Stimulated activated CD8-positive, alpha-beta memory T cell treated with anti-CD3 and anti-CD28 coated beads, Interleukin-4, amount 100 ng/mL, for 4 hours (primary cell): ENCODE measurements at regions not wholly inside any gene's neighbourhood (a gene's known extent, or its start where the extent isn't known, plus 50 kb on each side); places are given as distances from the start of the nearest gene placed in this dataset.

Experiments used
- DNase-seq, 2 donors: peaks; one replicate each; pipeline ENCODE4 v3.0.0-alpha.2; 2020; ENCODE audit warnings: low read depth in 2 of 2, low spot score in 1 of 2

DNA sequence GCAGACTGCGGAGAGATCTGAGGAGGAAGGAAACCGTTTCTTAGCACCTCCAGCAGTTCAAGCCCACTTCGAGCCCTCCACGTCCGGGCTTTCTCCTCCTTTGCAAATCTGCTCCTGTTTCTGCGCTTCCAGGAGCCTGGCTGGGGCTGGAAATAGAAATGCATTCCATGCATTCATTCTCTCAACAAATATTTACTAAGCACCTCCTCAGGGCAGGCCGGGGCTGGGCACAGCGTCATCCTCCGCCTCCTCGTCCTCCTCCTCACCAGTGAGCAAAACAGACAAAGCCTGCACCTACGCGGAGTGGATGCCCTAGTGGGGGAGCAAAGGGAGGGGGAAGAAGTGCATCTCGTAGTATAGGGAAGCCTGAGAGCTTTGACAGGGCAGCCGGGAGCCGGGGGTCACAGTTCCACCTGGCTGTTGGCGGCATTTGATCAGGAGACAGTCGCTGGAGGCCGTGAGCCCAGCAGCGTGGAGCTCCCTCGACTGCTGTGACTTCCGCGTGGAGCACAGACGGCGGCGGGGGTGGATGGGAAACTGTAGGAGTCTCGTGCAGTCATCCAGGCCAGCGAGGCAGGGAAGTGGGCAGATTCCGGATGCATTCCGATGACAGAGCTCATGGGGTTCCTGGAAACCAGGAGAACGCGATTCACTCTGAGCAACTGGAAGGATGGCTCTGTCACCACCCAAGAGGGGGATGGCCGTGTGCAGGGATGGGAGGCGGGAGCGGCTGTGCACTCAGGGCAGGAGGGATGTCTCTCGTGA, 93.5 kb downstream of the SIK1 start:
- DNase-seq, result no peak

DNA sequence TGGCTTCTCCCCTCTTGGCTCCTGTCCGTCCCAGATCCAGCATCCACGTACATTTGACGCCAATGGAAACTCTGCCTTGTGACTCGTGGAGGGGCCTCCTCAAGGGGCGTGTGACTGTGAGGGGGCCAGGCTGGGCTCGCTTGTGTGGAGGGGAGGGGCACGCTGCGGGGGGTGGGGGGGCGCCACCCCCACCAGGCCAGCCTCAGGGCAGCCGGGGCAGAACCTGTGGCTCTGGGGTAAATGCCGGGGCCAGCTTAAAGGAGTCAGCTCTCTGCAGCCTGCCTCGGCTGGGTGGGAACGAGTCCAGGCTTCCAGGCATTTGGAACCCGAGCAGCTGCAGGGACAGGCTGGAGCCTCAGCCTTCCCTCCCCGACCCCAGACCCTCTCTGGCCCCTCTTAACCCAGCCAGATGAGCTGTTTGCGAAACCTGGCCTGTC, 94.1 kb downstream of the SIK1 start:
- DNase-seq, result no peak

DNA sequence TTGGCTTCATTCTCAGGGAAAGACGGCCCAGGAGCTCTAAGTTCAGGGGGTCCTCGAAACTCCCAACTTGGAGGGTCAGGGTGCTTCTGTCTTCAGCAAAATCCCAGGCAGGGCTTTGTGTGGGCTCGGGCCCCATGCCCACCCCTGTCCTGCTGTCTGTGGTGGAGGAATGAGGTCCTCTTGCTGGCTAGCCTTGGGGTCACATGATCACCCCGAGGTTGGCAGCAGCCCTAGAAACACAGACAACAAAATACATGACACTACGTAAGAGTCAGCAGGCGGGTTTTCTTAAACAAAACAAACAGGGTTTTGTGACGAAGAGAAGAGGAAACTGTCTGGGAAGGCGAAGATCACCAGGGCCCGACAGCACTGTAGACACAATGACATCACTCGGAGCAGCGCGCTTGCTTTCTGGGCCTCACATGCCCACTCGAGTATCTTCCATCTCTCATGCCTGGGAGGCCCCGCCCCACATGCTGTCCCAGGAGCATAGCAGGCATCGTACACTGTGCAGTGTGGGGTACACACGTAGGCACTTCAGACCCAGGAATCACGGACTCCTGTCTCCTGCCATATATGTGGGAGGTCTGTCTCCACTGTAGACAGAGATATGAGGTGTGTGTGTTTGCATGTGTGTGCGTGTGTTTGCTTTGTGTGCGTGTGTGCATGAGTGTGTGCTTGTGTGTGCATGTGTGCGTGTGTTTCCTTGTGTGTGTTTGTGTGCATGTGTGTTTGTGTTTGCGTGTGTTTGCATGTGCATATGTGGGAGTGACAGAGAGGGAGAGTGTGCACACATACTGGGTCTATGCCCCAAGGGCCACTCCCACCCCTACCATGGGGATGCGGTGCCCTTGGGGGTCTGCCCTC, 94.7 kb downstream of the SIK1 start:
- DNase-seq, result no peak

DNA sequence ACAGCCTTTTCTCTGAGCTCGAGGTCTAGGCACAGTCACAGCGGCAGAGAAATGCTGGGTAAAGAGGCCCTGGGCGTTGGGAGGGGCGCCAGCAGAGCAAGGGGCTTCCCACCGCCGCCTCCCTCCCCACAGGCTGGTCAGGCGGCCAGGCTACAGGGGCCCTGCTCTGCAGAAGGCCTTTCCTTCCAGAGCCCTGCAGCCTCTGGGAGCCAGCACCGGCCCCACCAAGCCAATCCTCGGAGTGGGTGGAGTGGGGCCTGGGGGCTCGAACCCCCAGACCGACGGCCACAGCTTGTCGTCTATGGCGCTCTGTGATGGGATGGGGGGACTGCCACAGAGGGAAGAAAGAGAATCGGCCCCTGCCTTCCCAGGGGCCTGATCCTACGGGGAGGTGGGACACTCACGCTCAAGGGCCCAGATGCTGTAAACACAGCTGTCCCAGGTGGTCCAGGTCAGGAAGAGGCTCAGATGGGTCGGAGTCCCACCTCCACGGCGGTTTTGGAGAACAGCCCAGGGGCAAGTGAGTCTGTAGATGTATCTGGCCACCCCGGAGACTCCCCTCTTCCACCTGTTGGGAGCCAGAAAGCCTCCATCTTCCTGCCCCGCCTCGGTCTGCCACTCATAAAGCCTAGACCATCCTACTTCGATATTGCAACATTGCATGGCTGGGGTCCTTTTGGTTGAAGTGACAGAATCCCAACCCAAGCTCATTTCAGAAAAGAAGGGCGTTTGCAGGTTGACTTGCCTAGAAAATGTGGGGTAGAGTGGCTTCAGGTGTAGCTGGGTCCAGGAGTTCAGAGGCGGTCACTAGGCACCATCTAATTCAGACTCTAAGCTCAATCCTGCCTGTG, 95.6 kb downstream of the SIK1 start:
- DNase-seq, result no peak

DNA sequence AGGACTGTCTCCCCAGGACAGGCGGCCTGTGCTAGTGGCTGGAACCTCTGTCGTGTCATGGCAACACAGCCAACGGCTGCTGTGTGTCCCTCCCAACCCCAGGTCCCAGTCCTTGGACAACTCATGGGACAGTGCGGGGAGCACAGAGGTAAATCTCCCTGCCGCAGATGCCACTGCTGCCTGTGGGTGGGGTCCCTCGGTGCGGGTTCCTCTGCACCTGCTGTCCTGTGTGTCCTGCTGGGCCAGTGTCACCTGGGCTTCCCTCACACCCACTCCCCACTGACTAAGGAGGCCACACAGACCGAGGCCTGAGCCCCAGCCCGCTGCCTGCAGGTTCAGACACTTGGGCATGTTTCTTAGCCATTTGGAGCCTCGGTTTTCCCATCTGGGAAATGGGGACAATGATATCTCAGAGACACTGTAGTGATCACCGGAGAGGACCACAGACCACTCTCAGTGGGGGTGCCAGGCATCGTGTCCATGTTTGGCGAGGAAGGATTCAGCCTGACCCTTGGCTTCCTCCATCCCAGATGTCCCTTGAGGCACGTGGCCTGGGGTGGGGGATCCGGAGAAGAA, 96.5 kb downstream of the SIK1 start:
- no peak for DNase-seq

DNA sequence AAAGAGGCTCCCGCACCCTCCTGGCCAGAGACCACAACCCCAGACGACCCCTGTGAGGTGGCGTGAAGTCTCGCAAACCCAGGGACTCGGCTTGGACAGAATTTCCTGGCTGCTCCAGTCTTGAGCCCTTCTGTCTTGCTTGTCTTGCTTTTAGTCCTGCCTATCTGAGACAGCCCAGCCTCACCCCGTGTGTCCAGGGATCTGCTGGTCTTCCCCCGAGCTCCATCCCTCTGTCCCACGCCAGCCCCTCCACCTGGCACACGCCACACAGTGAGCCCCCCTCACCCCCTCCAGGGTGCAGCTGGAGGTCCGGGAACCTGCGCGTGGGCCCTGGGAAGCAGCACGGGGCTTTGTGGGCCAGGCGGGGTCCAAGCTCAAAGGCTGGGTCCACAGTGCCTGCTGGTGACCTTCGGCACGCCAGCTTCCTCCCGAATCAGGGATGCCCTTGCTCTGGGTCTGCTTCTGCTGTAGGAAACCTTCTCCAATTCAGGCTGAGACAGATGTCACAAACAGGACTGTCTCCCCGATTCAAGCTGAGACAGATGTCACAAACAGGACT, 97.1 kb downstream of the SIK1 start:
- no peak for DNase-seq

DNA sequence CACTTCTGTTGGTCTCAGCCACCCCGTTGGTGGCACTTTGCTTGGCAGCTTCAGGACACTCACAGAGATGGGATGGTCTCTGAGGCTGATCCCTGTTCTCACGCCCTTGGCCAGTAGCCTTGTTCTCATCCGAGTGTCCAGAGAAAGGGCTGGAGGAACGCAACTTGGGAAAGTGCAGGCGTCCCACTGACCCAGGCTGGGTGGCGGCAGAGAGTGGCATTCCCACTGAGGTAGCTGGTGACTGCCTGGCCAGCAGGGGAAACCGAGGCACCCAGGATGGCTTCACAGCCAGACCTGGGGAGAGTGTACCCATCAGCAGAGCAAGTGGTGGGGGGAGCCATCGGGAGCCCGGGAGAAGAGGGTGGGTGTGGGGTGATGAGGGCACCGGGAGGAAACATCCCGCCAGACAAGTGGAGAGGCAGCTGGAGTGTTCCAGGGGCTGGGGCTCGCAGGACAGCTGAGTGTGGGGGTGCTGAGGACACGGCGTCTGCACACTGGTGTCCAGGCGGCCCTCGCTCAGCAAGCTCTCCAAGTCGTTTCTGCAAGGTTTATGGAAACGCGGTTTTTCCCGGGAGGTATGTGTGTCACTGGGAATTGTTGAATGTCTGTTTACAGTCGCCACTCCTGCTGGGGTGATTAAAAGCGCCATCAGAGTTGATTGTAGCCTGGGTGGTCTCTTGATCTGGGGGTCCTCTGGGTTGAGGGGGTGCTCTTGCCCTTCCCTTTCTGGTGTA, 97.8 kb downstream of the SIK1 start:
- no peak for DNase-seq

DNA sequence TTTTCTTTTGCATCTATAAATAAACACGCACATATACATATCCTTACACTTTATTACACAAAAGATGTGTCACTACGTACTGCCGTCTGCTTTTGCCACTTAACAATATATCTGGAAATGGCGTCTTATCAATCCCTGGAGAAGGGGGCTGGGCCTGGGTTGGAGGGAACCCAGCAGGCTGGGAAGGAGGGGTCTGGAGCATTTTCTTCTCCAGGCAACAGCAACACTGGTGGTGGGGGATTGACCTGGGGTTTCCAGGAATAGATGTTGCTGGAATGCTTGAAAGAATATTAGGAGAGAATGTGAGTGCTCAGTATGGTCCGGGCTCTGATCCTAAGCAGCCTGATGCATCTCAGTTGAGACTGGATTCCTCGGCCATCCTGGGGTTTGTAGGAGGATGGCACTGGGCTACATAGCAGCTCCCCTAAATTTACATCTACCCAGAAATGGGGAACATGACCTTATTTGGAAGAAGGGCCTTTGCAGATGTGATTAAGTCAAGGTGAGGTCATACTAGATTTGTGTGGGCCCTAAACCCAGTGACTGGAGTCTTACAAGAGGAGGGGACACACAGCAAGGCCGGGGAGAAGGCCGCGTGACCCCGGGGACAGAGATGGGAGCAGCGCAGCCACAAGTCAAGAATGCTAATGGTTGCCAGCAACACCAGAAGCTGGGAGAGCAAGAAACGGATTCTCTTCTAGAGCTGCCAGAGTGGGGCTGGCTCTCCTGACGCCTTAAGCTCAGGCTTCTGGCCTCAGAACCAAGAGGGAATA, 98.6 kb downstream of the SIK1 start:
- no peak for DNase-seq

DNA sequence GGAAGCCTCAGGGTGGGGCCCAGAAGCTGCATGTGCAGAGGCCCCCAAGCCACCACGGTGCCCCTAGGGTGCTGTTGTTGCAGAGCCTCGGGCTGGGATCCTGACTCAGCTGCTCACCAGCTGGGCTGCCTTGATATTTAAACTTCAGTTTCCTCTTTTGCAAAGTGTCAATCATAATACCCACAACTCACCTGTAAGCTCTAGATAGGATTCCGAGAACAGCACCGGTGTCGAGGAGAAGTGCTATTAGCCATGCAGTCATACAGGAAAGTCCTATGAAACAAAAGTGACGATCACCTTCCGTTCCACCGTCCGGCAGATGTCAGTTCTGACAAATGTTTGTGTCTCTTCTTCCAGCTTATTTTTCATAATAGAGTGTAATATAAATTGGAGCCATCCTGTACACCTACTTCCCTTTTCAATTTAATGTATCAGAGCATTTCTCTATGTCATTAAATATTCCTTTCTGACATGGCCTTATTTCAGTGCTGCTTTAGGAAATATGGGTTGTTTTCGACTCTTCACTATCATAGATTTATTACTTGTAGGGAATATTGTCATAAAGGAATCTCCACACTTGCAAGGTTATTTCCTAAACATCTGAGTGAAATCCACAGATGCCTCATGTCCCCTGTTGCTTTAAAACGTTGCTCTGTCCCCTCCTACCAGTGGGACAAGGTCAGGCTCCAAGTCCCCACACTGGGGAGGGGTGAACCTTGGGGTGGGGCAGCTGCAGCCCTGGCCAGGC, 100.8 kb downstream of the SIK1 start:
- no peak for DNase-seq

DNA sequence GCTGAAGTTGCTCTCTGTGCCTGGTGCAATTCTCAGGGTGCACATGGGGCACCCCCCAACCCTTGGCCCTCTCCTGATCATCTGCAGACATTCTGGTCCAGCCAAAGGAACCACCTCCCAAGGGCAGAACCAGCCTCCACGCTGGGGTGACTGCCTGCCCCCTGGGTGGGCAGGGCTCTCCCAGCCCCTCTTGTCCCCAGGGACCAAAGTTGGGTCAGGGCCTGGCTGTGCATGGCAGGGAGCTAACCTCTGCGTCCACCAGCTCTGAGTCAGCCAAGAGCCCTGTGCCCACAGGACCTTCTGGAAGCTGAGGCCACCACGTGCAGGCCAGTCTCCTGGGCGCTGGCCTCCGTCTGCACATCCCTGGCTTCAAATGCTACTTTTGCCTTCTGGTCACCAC, 101.9 kb downstream of the SIK1 start:
- no peak for DNase-seq

DNA sequence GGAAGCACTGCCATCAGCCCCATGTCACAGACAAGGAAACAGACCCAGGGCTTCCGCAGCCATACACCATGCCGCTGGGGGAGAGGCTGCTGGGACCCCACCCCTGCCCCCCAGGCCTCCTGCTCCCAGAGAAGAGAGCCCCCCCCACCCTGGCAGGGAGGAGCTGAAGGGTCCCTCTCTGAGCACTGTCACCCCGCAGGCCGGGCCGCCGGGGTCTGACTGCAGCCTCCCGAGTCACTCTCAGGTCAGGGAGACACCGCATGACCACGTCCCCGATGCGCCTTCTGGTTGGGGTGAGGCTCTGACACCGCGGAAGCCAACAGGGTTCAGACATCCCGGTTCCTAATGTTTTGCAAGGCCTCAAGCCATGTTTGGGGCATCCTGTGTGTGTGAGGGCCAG, 102.3 kb downstream of the SIK1 start:
- no peak for DNase-seq

DNA sequence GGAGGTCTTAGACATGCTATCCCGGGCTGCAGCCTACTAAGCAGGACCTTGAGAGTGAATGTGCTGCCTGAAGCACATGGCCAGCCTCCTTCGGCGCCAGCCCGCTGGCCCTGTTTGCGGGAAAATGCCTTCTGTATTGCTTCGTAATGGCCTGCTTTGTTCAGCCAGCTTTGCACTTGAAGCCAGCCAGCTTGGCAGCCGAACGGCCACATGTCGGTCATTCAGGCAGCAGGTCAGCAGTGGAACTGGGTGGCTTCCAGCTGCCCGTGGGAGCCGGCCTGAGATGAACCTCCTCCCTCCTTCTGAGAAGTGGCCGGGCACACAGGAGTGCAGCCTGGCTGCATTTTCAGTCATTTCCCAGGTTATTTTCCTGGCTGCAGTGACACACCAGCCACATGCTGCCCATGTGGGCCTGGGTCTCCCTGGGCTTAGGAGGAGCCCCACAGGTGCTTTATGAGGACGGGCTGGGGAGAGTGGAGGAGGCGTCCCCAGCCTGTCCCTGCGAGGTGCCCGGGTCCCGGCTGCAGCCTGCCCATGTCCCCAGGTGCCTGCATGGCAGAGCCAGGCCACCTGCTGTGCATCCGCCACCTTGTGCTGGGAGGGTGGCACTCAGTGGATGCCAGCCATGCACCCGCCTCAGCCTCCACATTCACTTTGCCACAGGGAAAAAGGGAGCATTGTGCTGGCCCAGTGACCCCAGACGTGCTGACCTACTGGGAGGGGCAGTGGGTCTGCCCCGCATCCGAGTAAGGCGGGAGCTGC, 103.5 kb downstream of the SIK1 start:
- no peak for DNase-seq

DNA sequence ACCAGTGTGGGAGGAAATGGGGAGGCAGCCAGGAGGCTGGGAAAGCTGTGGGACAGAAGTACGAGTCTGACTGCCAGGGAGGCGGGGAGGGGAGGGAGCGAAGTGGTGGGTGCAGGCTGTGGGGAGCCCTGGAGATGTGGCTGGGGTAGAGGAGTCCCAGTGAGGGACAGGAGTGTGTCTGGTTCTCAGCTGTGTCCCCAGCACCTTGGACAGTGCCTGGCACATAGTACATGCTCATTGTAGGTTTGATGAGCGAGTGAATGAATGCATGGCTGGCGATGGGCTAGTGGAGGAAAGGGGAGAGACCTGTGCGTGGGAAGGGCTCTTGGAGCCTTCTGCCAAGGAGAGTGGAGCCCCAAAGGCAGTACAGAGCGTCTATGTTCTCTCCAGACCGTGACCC, 104.1 kb downstream of the SIK1 start:
- no peak for DNase-seq

DNA sequence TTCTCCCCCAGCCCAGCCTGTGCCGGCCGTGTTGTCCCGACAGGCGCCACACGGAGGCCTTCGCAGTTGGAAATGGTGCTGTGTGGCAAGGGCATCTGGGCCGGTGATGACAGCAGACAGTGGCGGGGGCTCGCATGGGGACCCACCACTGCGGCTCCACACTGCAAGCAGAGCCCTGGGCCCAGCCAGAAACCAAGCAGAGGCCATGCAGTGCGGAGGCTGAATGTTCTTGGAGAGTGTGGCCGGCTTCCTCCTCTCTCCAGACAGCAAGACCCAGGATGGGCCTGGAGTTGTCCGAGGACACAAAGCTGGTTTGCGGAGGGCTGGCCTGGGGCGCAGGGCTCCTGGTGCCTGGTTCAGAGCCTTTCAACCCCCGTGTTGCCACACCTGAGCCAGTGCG, 104.6 kb downstream of the SIK1 start:
- DNase-seq, result no peak

DNA sequence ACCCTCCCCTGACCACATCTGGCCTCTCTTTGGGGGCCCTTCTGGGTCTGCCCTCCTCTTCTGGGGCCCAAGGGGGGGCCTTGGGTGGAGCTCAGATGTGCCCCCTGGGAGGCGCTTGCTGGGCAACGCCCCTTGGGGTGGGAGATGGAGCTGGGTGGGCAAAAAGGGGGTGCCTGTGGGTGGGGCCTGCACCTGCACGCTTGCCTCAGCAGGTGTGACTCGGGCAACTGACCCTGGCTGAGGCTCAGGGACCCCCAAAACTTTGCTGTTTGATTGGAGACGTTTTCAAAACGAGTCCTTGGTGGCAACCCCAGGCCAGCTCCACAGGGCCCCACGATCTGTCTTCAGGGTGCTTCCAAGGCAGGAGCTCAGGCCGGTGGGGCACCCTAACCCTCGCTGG, 105.3 kb downstream of the SIK1 start:
- no peak for DNase-seq

DNA sequence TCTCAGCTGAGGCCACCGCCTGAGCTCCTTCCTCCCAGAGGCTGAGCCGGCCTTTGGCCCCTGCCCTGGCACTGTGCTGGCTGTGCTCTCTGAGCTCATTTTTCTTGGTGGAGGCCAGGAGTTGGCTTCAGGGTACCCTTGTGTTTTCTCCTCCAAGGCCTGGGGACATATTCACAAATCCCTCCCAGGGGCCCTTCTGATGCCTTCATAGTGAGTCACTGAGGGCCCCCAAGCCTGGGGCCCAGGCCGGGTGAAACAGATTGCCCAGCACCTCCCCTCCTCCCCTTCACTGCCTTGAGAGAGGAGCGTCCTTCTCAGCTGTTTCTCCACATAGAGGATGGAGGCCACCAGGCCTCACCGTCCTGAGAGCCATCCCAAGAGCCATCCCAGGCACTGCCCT, 105.8 kb downstream of the SIK1 start:
- DNase-seq, result no peak

DNA sequence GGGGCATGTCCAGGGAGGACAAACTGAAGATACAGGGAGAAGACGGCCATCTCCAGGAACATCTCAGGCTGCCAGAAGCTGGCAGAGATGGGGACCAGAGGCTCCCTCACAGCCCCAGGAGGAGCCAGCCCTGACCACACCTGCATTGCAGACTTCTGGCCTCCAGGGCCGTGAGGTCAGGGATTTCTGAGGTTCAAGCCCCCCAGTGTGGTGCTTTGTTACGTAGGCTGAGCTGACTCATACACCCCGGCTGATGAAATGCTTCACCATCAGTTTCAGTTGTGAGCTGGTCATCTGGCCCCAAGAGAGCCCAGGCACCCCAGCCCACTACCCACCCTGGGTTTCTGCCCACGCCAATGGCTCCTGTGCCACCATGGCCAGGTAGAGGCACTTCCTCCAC, 106.4 kb downstream of the SIK1 start:
- no peak for DNase-seq
